ENCODE measurements at regions not wholly inside any gene's neighbourhood (a gene's known extent, or its start where the extent isn't known, plus 50 kb on each side); places are given as distances from the start of the nearest gene placed in this dataset.

- DNase-seq (ENCODE audit: low read depth): no peak
- no peak overlapping the region for H3K4me3 ChIP-seq (ENCODE audit: low read depth, low read length)
- ChIA-PET POLR2A (no interaction called here), CTCF (no interaction called here)
- H3K27me3 ChIP-seq (ENCODE audit: control insufficient read depth, insufficient read depth, low read length): no peaks in the 10 kb centered on the region
- H3K36me3 ChIP-seq (ENCODE audit: control insufficient read depth, insufficient read depth, low read length): no peaks in the 10 kb centered on the region
- TF ChIP-seq, protein P1, sequence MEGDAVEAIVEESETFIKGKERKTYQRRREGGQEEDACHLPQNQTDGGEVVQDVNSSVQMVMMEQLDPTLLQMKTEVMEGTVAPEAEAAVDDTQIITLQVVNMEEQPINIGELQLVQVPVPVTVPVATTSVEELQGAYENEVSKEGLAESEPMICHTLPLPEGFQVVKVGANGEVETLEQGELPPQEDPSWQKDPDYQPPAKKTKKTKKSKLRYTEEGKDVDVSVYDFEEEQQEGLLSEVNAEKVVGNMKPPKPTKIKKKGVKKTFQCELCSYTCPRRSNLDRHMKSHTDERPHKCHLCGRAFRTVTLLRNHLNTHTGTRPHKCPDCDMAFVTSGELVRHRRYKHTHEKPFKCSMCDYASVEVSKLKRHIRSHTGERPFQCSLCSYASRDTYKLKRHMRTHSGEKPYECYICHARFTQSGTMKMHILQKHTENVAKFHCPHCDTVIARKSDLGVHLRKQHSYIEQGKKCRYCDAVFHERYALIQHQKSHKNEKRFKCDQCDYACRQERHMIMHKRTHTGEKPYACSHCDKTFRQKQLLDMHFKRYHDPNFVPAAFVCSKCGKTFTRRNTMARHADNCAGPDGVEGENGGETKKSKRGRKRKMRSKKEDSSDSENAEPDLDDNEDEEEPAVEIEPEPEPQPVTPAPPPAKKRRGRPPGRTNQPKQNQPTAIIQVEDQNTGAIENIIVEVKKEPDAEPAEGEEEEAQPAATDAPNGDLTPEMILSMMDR (IDR thresholded peaks at IDR 0.05; ENCODE audit: insufficient read depth, low read depth, low read length): no peak
Measured at GRCh38 chr19:31817971-31818797, 468.9 kb upstream of the TSHZ3 start.

GRCh38 chr19:31818798-31819105 lies 469.5 kb upstream of the TSHZ3 start:
- Histone ChIP-seq H3K27me3 (ENCODE audit: control insufficient read depth, insufficient read depth, low read length) (no peaks in the 10 kb centered on the region), H3K4me3 (ENCODE audit: low read depth, low read length) (no peak overlapping the region), H3K36me3 (ENCODE audit: control insufficient read depth, insufficient read depth, low read length) (no peaks in the 10 kb centered on the region)
- TF ChIP-seq, protein P1 (IDR thresholded peaks at IDR 0.05; ENCODE audit: insufficient read depth, low read depth, low read length): no peak
- POLR2A ChIA-PET: no interaction called here
- no peak for DNase-seq (ENCODE audit: low read depth)
- CTCF ChIA-PET: no interaction called here

DNA sequence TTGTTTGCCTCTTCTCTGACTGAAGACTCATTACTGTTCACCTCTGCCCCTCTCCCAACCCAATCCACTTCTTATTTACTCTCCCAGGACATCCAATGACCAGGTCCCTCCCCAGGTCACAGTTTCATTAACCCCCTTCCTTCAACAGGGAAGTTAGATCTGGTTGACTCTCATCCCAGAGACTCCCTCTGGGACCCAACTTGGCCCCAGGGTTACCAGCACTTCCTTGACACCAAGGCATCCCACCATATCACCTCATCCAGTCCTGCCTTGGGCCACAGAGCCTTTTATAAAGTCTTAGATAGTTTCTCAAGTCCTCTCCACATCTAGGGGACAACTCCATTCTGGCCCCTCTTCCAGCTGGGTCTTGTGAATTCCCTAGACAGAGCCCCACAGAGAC lies 470.6 kb upstream of the TSHZ3 start:
- Histone ChIP-seq H3K27me3 (ENCODE audit: control insufficient read depth, insufficient read depth, low read length) (no peaks in the 10 kb centered on the region), H3K36me3 (ENCODE audit: control insufficient read depth, insufficient read depth, low read length) (no peaks in the 10 kb centered on the region), H3K4me3 (ENCODE audit: low read depth, low read length) (no peak overlapping the region)
- no peak for DNase-seq (ENCODE audit: low read depth)
- CTCF ChIA-PET: no interaction called here
- POLR2A ChIA-PET: no interaction called here
- TF ChIP-seq, protein P1 (IDR thresholded peaks at IDR 0.05; ENCODE audit: insufficient read depth, low read depth, low read length): no peak

- H3K27me3 ChIP-seq (ENCODE audit: control insufficient read depth, insufficient read depth, low read length): no peaks in the 10 kb centered on the region
- H3K36me3 ChIP-seq (ENCODE audit: control insufficient read depth, insufficient read depth, low read length): no peaks in the 10 kb centered on the region
- POLR2A ChIA-PET: no interaction called here
- DNase-seq (ENCODE audit: low read depth): no peak
- TF ChIP-seq, protein P1 (IDR thresholded peaks at IDR 0.05; ENCODE audit: insufficient read depth, low read depth, low read length): no peak
- H3K4me3 ChIP-seq (ENCODE audit: low read depth, low read length): no peak overlapping the region
- CTCF ChIA-PET: no interaction called here
Measured at GRCh38 chr19:31821346-31821745, 472.1 kb upstream of the TSHZ3 start.

GRCh38 chr19:31825134-31826094 lies 476.2 kb upstream of the TSHZ3 start:
- CTCF ChIA-PET: no interaction called here
- H3K4me3 ChIP-seq (ENCODE audit: low read depth, low read length): no peak overlapping the region
- POLR2A ChIA-PET: no interaction called here

More at GRCh38 chr19:31825134-31826094, 476.2 kb upstream of the TSHZ3 start:
- no peaks in the 10 kb centered on the region for H3K27me3 ChIP-seq (ENCODE audit: control insufficient read depth, insufficient read depth, low read length)
- DNase-seq (ENCODE audit: low read depth): no peak
- no peaks in the 10 kb centered on the region for H3K36me3 ChIP-seq (ENCODE audit: control insufficient read depth, insufficient read depth, low read length)
- TF ChIP-seq, protein P1 (IDR thresholded peaks at IDR 0.05; ENCODE audit: insufficient read depth, low read depth, low read length): no peak

All from BJ (cell line).